ENCODE measurements at regions not wholly inside any gene's neighbourhood (a gene's known extent, or its start where the extent isn't known, plus 50 kb on each side); places are given as distances from the start of the nearest gene placed in this dataset.
"Not testable (repeated sequence)": the region's sequence is repeated elsewhere in the genome, so short reads cannot be mapped to it uniquely, and the experiment has no call there.

DNA sequence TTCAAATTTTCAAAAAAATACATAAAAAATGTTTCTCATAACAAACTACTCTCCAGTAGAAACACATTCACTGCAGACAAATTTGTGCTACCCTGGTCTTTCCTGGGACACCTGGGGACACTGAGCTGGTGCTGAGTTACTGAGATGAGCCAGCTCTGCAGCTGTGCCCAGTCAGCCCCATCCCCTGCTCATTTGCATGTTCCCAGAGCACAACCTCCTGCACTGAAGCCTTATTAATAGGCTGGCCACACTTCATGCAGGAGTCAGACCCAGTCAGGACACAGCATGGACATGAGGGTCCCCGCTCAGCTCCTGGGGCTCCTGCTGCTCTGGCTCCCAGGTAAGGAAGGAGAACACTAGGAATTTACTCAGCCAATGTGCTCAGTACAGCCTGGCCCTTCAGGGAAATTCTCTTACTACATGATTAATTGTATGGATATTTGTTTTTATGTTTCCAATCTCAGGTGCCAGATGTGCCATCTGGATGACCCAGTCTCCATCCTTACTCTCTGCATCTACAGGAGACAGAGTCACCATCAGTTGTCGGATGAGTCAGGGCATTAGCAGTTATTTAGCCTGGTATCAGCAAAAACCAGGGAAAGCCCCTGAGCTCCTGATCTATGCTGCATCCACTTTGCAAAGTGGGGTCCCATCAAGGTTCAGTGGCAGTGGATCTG lies 1529.3 kb downstream of the RPIA start:
- TF ChIP-seq, protein P1, sequence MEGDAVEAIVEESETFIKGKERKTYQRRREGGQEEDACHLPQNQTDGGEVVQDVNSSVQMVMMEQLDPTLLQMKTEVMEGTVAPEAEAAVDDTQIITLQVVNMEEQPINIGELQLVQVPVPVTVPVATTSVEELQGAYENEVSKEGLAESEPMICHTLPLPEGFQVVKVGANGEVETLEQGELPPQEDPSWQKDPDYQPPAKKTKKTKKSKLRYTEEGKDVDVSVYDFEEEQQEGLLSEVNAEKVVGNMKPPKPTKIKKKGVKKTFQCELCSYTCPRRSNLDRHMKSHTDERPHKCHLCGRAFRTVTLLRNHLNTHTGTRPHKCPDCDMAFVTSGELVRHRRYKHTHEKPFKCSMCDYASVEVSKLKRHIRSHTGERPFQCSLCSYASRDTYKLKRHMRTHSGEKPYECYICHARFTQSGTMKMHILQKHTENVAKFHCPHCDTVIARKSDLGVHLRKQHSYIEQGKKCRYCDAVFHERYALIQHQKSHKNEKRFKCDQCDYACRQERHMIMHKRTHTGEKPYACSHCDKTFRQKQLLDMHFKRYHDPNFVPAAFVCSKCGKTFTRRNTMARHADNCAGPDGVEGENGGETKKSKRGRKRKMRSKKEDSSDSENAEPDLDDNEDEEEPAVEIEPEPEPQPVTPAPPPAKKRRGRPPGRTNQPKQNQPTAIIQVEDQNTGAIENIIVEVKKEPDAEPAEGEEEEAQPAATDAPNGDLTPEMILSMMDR (conservative IDR thresholded peaks at IDR 0.05; ENCODE audit: low read length): not testable (repeated sequence)
- not testable (repeated sequence) for TF ChIP-seq EZH2phosphoT487 (IDR thresholded peaks at IDR 0.05; ENCODE audit: borderline replicate concordance, low read depth, low read length)
